SK-N-MC (cell line): ENCODE measurements at regions not wholly inside any gene's neighbourhood (a gene's known extent, or its start where the extent isn't known, plus 50 kb on each side); places are given as distances from the start of the nearest gene placed in this dataset.
"Not testable (repeated sequence)": the region's sequence is repeated elsewhere in the genome, so short reads cannot be mapped to it uniquely, and the experiment has no call there.

Source experiments
- EZH2 ChIP-seq: fragments of 200-600 bp; sonication (generic); IDR thresholded peaks from one replicate; pipeline ENCODE4 v1.6.1; 2017; ENCODE audit warnings: antibody characterized with exemption
- POLR2AphosphoS5 ChIP-seq: IDR thresholded peaks from 2 replicates; pipeline ENCODE4 v1.6.1; 2012; ENCODE audit warnings: mild to moderate bottlenecking, low read depth, low read length, borderline replicate concordance

GRCh38 chr11:23484618-23485017, 624.3 kb upstream of the CCDC179 start:
- TF ChIP-seq POLR2AphosphoS5, EZH2: not testable (repeated sequence)
